ENCODE measurements at regions not wholly inside any gene's neighbourhood (a gene's known extent, or its start where the extent isn't known, plus 50 kb on each side); places are given as distances from the start of the nearest gene placed in this dataset.

DNA sequence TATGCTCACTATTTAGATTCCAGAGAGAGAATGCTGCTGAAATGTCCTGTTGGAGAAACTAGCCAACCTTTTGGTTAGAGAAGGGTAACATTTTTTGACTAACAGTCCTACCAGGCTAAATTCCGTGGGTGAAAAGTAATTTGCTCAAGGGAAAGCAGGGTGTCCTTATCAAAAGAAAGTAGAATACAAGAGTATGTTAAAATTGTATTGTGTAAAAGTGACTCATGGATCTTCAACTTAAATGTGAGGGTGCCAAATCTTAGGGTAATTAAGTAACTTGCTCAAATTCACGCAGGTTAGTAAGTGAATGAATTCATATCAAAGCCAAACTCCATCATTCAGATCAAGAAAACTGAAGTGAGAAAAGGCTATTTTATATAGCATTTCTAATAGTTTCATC, 81.7 kb downstream of the PCDH7 start:
- no peak overlapping the region for H3K4ac ChIP-seq (ENCODE audit: low read depth, low read length)
- H3K79me2 ChIP-seq (ENCODE audit: insufficient read depth, low read length), result no peaks in the 10 kb centered on the region
- H3K4me3 Mint-ChIP-seq, result no peak overlapping the region
- H4K20me1 ChIP-seq (ENCODE audit: control insufficient read depth, insufficient read depth, insufficient read length), result no peaks in the 10 kb centered on the region
- peaks cover 14 to 17% of the 10 kb centered on the region in 2 experiments for H3K4me1 Mint-ChIP-seq
- H3K9ac ChIP-seq (ENCODE audit: extremely low read depth, insufficient read length, low read length), result no peak overlapping the region
- no peaks in the 10 kb centered on the region for H3K27me3 Mint-ChIP-seq (ENCODE audit: low read depth)
- no peak overlapping the region for H2AK5ac ChIP-seq (ENCODE audit: insufficient read length, low read length)
- DNase-seq, result no peak
- no peak overlapping the region for H2BK15ac ChIP-seq (ENCODE audit: low read depth, low read length)
- H3K4me2 ChIP-seq (ENCODE audit: insufficient read depth, insufficient read length, low read length), result no peak overlapping the region
- peaks cover 5 to 6% of the 10 kb centered on the region in 2 experiments; a peak in 4 of 5 replicates for H3K9me3 Mint-ChIP-seq
- TF ChIP-seq, protein P1, sequence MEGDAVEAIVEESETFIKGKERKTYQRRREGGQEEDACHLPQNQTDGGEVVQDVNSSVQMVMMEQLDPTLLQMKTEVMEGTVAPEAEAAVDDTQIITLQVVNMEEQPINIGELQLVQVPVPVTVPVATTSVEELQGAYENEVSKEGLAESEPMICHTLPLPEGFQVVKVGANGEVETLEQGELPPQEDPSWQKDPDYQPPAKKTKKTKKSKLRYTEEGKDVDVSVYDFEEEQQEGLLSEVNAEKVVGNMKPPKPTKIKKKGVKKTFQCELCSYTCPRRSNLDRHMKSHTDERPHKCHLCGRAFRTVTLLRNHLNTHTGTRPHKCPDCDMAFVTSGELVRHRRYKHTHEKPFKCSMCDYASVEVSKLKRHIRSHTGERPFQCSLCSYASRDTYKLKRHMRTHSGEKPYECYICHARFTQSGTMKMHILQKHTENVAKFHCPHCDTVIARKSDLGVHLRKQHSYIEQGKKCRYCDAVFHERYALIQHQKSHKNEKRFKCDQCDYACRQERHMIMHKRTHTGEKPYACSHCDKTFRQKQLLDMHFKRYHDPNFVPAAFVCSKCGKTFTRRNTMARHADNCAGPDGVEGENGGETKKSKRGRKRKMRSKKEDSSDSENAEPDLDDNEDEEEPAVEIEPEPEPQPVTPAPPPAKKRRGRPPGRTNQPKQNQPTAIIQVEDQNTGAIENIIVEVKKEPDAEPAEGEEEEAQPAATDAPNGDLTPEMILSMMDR (conservative IDR thresholded peaks at IDR 0.05), result no peak
- no peak overlapping the region for H2BK5ac ChIP-seq (ENCODE audit: insufficient read length, low read length)
- no peak overlapping the region for H3K18ac ChIP-seq (ENCODE audit: insufficient read length, low read depth, low read length)
- no peaks in the 10 kb centered on the region for H3K27me3 ChIP-seq (ENCODE audit: insufficient read depth, low read length)
- no peak overlapping the region for H3K14ac ChIP-seq (ENCODE audit: insufficient read depth, low read length)
- peaks cover 0 to 23% (median 0%) of the 10 kb centered on the region in 3 experiments; a peak in 5 of 7 replicates for H3K36me3 Mint-ChIP-seq (ENCODE audit: insufficient read depth in 1 of 3, low read depth in 3 of 3)
- whole genome bisulfite sequencing (ENCODE audit: extremely low coverage, insufficient read length, low lambda C conversion rate), result no CpG with 5 or more reads among the region's 2 CpGs
- H2BK120ac ChIP-seq (ENCODE audit: low read depth, low read length, poor library complexity, severe bottlenecking), result no peak overlapping the region
- H3K27ac ChIP-seq (ENCODE audit: insufficient read length, low read depth, low read length), result no peak overlapping the region
- no peaks in the 10 kb centered on the region for H3K23me2 ChIP-seq (ENCODE audit: insufficient read length, low read depth, low read length, poor library complexity, severe bottlenecking)
- H2AFZ ChIP-seq (ENCODE audit: low read length), result no peak overlapping the region
- no peak overlapping the region for H4K5ac ChIP-seq (ENCODE audit: insufficient read length, low read depth, low read length)
- no peak overlapping the region for H3K27ac Mint-ChIP-seq
- H4K91ac ChIP-seq (ENCODE audit: insufficient read length, low read depth, low read length), result no peak overlapping the region
- no peaks in the 10 kb centered on the region for H3K79me1 ChIP-seq (ENCODE audit: insufficient read depth, low read depth, low read length, poor library complexity, severe bottlenecking)
- no peak overlapping the region for H2BK20ac ChIP-seq (ENCODE audit: low read depth, low read length, poor library complexity, severe bottlenecking)
- H3K4me1 ChIP-seq (ENCODE audit: insufficient read depth, low read length), result no peaks in the 10 kb centered on the region; the same call in 1 of the 2 replicates
- no peak overlapping the region for H3T11ph ChIP-seq (ENCODE audit: low read length)
- H3K9me3 ChIP-seq (ENCODE audit: control insufficient read depth, low read depth, low read length), result no peaks in the 10 kb centered on the region
- no peak overlapping the region for H2BK12ac ChIP-seq (ENCODE audit: insufficient read length, low read depth, low read length)
- H3K56ac ChIP-seq (ENCODE audit: insufficient read length, low read depth, low read length), result no peak overlapping the region
- H3K23ac ChIP-seq (ENCODE audit: insufficient read length, low read depth, low read length), result no peak overlapping the region
- H4K8ac ChIP-seq (replicated peaks; ENCODE audit: insufficient read length, low read depth, low read length), result no peak overlapping the region

Measured in H9 (cell line).